GM18858 (cell line): ENCODE measurements at regions not wholly inside any gene's neighbourhood (a gene's known extent, or its start where the extent isn't known, plus 50 kb on each side); places are given as distances from the start of the nearest gene placed in this dataset.

Experiments used
- ATAC-seq: cut with Tn5 transposase; IDR thresholded peaks from one replicate; pipeline ENCODE4 v1.9.1; 2021; ENCODE audit not compliant: unreplicated experiment

GRCh38 chr4:119715490-119716445 lies 87.2 kb upstream of the PDE5A start:
- ATAC-seq: no peak

- ATAC-seq: no peak
Measured at GRCh38 chr4:119709418-119709817, 80.8 kb upstream of the PDE5A start.

GRCh38 chr4:119707336-119707735 lies 78.7 kb upstream of the PDE5A start:
- ATAC-seq: no peak

- no peak for ATAC-seq
Measured at GRCh38 chr4:119706804-119707203, 78.2 kb upstream of the PDE5A start.

GRCh38 chr4:119697887-119698393 lies 69.3 kb upstream of the PDE5A start:
- peak; percentile 75 for ATAC-seq

GRCh38 chr4:119696963-119697362 lies 68.4 kb upstream of the PDE5A start:
- ATAC-seq: no peak

- no peak for ATAC-seq
Measured at GRCh38 chr4:119695216-119695615, 66.6 kb upstream of the PDE5A start.

- ATAC-seq: no peak
Measured at GRCh38 chr4:119693126-119693525, 64.5 kb upstream of the PDE5A start.

- ATAC-seq: no peak
Measured at GRCh38 chr4:119692001-119692400, 63.4 kb upstream of the PDE5A start.

GRCh38 chr4:119690871-119691270 lies 62.3 kb upstream of the PDE5A start:
- no peak for ATAC-seq

- no peak for ATAC-seq
Measured at GRCh38 chr4:119688446-119688845, 59.8 kb upstream of the PDE5A start.

- no peak for ATAC-seq
Measured at GRCh38 chr4:119684463-119684862, 55.9 kb upstream of the PDE5A start.

GRCh38 chr4:119683518-119683917 lies 54.9 kb upstream of the PDE5A start:
- ATAC-seq: no peak

- ATAC-seq: no peak
Measured at GRCh38 chr4:119682099-119682498, 53.5 kb upstream of the PDE5A start.

GRCh38 chr4:119679251-119679650 lies 50.6 kb upstream of the PDE5A start:
- no peak for ATAC-seq

GRCh38 chr4:119678761-119679160 lies 50.2 kb upstream of the PDE5A start:
- ATAC-seq: no peak
